ENCODE measurements at regions not wholly inside any gene's neighbourhood (a gene's known extent, or its start where the extent isn't known, plus 50 kb on each side); places are given as distances from the start of the nearest gene placed in this dataset.
"Not testable (repeated sequence)": the region's sequence is repeated elsewhere in the genome, so short reads cannot be mapped to it uniquely, and the experiment has no call there.

DNA sequence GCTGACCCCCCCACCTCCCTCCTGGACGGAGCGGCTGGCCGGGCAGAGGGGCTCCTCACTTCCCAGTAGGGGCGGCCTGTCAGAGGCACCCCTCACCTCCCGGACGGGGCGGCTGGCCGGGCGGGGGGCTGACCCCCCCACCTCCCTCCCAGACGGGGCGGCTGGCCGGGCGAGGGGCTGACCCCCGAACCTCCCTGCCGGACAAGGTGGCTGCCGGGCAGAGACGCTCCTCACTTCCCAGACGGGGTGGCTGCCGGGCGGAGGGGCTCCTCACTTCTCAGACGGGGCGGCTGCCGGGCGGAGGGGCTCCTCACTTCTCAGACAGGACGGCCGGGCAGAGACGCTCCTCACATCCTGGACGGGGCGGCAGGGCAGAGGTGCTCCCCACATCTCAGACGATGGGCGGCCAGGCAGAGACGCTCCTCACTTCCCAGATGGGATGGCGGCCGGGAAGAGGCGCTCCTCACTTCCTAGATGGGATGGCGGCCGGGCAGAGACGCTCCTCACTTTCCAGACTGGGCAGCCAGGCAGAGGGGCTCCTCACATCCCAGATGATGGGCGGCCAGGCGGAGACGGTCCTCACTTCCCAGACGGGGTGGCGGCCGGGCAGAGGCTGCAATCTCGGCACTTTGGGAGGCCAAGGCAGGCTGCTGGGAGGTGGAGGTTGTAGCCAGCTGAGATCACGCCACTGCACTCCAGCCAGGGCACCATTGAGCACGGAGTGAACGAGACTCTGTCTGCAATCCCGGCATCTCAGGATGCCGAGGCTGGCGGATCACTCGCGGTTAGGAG lies 66.2 kb upstream of the PAPPA2 start:
- DNase-seq (ENCODE audit: low read depth in 1 of 2, low spot score in 1 of 2); H3K4me3 ChIP-seq (replicated peaks; ENCODE audit: insufficient read depth, low read length); H3K27ac ChIP-seq (replicated peaks); H3K27me3 ChIP-seq (ENCODE audit: insufficient read depth, poor library complexity, severe bottlenecking): not testable (repeated sequence)

DNA sequence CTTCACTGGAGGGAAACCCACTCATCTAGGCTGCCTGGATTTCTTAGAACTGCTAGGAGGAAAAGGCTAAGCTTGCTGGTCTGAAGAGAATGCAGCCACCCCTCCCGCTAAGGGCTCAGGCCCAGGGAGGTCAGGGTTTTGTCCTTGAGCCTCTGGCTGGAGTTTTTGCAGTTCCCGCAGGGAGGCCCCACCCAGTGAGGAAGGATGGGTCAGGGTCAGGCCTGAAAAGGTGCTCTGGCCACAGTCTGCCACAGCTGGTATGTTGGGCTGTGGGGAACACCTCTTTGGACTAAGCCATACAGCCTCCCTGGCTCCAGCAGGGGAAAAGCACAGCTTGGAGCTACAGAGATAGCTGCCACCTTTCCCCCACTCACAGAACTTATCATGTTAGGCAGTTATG lies 71.4 kb upstream of the PAPPA2 start:
- no peak overlapping the region for H3K4me3 ChIP-seq (replicated peaks; ENCODE audit: insufficient read depth, low read length)
- no peak for DNase-seq (ENCODE audit: low read depth in 1 of 2, low spot score in 1 of 2)
- H3K27me3 ChIP-seq (ENCODE audit: insufficient read depth, poor library complexity, severe bottlenecking), result no peaks in the 10 kb centered on the region
- TF ChIP-seq POLR2AphosphoS5 (IDR thresholded peaks at IDR 0.05; ENCODE audit: low read depth) (no peak), GABPA (IDR thresholded peaks at IDR 0.05; ENCODE audit: low read depth) (no peak), SPI1 (IDR thresholded peaks at IDR 0.05; ENCODE audit: borderline replicate concordance, low read depth) (no peak)
- TF ChIP-seq, protein P1, sequence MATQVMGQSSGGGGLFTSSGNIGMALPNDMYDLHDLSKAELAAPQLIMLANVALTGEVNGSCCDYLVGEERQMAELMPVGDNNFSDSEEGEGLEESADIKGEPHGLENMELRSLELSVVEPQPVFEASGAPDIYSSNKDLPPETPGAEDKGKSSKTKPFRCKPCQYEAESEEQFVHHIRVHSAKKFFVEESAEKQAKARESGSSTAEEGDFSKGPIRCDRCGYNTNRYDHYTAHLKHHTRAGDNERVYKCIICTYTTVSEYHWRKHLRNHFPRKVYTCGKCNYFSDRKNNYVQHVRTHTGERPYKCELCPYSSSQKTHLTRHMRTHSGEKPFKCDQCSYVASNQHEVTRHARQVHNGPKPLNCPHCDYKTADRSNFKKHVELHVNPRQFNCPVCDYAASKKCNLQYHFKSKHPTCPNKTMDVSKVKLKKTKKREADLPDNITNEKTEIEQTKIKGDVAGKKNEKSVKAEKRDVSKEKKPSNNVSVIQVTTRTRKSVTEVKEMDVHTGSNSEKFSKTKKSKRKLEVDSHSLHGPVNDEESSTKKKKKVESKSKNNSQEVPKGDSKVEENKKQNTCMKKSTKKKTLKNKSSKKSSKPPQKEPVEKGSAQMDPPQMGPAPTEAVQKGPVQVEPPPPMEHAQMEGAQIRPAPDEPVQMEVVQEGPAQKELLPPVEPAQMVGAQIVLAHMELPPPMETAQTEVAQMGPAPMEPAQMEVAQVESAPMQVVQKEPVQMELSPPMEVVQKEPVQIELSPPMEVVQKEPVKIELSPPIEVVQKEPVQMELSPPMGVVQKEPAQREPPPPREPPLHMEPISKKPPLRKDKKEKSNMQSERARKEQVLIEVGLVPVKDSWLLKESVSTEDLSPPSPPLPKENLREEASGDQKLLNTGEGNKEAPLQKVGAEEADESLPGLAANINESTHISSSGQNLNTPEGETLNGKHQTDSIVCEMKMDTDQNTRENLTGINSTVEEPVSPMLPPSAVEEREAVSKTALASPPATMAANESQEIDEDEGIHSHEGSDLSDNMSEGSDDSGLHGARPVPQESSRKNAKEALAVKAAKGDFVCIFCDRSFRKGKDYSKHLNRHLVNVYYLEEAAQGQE (IDR thresholded peaks at IDR 0.05; ENCODE audit: insufficient replicate concordance, low read depth), result no peak
- TF ChIP-seq, protein P2, sequence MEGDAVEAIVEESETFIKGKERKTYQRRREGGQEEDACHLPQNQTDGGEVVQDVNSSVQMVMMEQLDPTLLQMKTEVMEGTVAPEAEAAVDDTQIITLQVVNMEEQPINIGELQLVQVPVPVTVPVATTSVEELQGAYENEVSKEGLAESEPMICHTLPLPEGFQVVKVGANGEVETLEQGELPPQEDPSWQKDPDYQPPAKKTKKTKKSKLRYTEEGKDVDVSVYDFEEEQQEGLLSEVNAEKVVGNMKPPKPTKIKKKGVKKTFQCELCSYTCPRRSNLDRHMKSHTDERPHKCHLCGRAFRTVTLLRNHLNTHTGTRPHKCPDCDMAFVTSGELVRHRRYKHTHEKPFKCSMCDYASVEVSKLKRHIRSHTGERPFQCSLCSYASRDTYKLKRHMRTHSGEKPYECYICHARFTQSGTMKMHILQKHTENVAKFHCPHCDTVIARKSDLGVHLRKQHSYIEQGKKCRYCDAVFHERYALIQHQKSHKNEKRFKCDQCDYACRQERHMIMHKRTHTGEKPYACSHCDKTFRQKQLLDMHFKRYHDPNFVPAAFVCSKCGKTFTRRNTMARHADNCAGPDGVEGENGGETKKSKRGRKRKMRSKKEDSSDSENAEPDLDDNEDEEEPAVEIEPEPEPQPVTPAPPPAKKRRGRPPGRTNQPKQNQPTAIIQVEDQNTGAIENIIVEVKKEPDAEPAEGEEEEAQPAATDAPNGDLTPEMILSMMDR (IDR thresholded peaks at IDR 0.05; ENCODE audit: insufficient read depth, low read length), result no peak
- no peak overlapping the region for H3K27ac ChIP-seq (replicated peaks)

DNA sequence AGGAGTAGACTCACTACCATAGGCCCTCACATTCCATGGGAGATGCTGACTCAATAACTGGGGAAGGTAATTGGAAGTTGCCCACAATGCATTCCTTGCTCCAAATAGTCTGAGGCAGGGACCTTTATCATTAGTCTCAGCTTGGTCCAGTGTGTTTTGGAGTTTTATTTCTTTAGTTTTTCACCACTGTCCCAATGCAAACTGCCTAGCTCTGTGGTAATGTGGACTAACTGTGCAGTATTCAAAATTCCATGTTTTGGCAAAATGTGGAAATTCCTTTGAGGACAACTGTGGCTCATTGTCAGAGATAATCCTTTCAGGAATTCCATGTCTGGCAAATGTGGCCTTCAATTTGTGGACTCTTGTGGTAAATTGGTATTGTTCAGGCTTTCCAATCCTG lies 78.1 kb upstream of the PAPPA2 start:
- no peak overlapping the region for H3K4me3 ChIP-seq (replicated peaks; ENCODE audit: insufficient read depth, low read length)
- no peak overlapping the region for H3K27ac ChIP-seq (replicated peaks)
- H3K27me3 ChIP-seq (ENCODE audit: insufficient read depth, poor library complexity, severe bottlenecking), result peaks cover 2% of the 10 kb centered on the region
- DNase-seq (ENCODE audit: low read depth in 1 of 2, low spot score in 1 of 2), result no peak
- TF ChIP-seq SPI1 (IDR thresholded peaks at IDR 0.05; ENCODE audit: borderline replicate concordance, low read depth) (no peak), POLR2AphosphoS5 (IDR thresholded peaks at IDR 0.05; ENCODE audit: low read depth) (no peak), GABPA (IDR thresholded peaks at IDR 0.05; ENCODE audit: low read depth) (no peak)
- TF ChIP-seq, protein P2 (IDR thresholded peaks at IDR 0.05; ENCODE audit: insufficient read depth, low read length), result no peak
- TF ChIP-seq, protein P1 (IDR thresholded peaks at IDR 0.05; ENCODE audit: insufficient replicate concordance, low read depth), result no peak

DNA sequence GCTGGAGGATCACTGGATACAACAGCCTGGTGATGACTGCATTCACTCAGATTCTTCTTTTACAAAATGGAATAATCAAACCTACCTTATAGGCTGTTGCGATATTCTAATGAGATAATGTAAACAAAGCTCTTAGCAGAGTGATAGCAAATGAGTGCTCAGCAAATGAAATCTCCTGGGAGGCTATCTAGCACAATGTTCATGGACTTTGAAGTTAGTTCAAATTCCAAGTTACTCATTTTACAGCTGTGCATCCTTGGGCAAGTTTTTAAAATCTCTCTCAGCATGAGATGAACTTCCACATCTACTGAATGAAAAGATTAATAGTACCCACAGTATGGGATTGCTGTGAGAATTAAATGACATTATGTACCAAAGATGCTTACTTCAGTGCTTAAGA lies 80.8 kb upstream of the PAPPA2 start:
- Histone ChIP-seq H3K27ac (replicated peaks) (no peak overlapping the region), H3K4me3 (replicated peaks; ENCODE audit: insufficient read depth, low read length) (no peak overlapping the region), H3K27me3 (ENCODE audit: insufficient read depth, poor library complexity, severe bottlenecking) (peaks cover 2% of the 10 kb centered on the region)
- no peak for TF ChIP-seq POLR2AphosphoS5 (IDR thresholded peaks at IDR 0.05; ENCODE audit: low read depth)
- TF ChIP-seq GABPA (IDR thresholded peaks at IDR 0.05; ENCODE audit: low read depth), result no peak
- TF ChIP-seq, protein P2 (IDR thresholded peaks at IDR 0.05; ENCODE audit: insufficient read depth, low read length), result no peak
- no peak for TF ChIP-seq SPI1 (IDR thresholded peaks at IDR 0.05; ENCODE audit: borderline replicate concordance, low read depth)
- TF ChIP-seq, protein P1 (IDR thresholded peaks at IDR 0.05; ENCODE audit: insufficient replicate concordance, low read depth), result no peak
- DNase-seq (ENCODE audit: low read depth in 1 of 2, low spot score in 1 of 2), result no peak
